WERI-Rb-1 (cell line): ENCODE measurements at regions not wholly inside any gene's neighbourhood (a gene's known extent, or its start where the extent isn't known, plus 50 kb on each side); places are given as distances from the start of the nearest gene placed in this dataset.

Experiments used
- DNase-seq: peaks from one replicate; pipeline ENCODE4 v3.0.0-alpha.2; 2020
- H3K27ac ChIP-seq: fragments of 250-450 bp; sonication (Bioruptor Pico); 2 replicates; pipeline ENCODE4 v1.5.1; 2020; ENCODE audit warnings: mild to moderate bottlenecking, moderate library complexity
- H3K27me3 ChIP-seq: fragments of 250-450 bp; sonication (Bioruptor Pico); 2 replicates; pipeline ENCODE4 v1.5.1; 2021; ENCODE audit warnings: mild to moderate bottlenecking, low read depth, moderate library complexity; ENCODE audit not compliant: insufficient read depth, severe bottlenecking
- H3K36me3 ChIP-seq: fragments of 250-450 bp; sonication (Bioruptor Pico); 2 replicates; pipeline ENCODE4 v1.5.1; 2020; ENCODE audit warnings: mild to moderate bottlenecking, moderate library complexity
- H3K4me3 ChIP-seq: 2 replicates; pipeline ENCODE4 v1.5.1; 2011; ENCODE audit warnings: low read depth, mild to moderate bottlenecking, control low read depth, low read length
- H3K9me3 ChIP-seq: fragments of 250-450 bp; sonication (Bioruptor Pico); 2 replicates; pipeline ENCODE4 v1.5.1; 2021; ENCODE audit warnings: mild to moderate bottlenecking, moderate library complexity; ENCODE audit not compliant: severe bottlenecking
- CTCF ChIP-seq: IDR thresholded peaks from 2 replicates; pipeline ENCODE4 v1.5.1; 2011; ENCODE audit warnings: low read depth, mild to moderate bottlenecking, control low read depth, inconsistent platforms, low read length

GRCh38 chr1:34328281-34328799 lies 151.6 kb downstream of the C1orf94 start:
- Histone ChIP-seq H3K9me3 (no peaks in the 10 kb centered on the region), H3K27me3 (peaks cover 77% of the 10 kb centered on the region), H3K36me3 (no peaks in the 10 kb centered on the region), H3K27ac (no peak overlapping the region), H3K4me3 (no peak overlapping the region)
- no peak for DNase-seq
- TF ChIP-seq CTCF = no peak

- H3K27ac ChIP-seq = no peak overlapping the region
- no peak for TF ChIP-seq CTCF
- peaks cover 78% of the 10 kb centered on the region for H3K27me3 ChIP-seq
- DNase-seq = no peak
- H3K36me3 ChIP-seq = no peaks in the 10 kb centered on the region
- no peaks in the 10 kb centered on the region for H3K9me3 ChIP-seq
- H3K4me3 ChIP-seq = no peak overlapping the region
These were observed 153.4 kb downstream of the C1orf94 start for GRCh38 chr1:34330061-34330460.

DNA sequence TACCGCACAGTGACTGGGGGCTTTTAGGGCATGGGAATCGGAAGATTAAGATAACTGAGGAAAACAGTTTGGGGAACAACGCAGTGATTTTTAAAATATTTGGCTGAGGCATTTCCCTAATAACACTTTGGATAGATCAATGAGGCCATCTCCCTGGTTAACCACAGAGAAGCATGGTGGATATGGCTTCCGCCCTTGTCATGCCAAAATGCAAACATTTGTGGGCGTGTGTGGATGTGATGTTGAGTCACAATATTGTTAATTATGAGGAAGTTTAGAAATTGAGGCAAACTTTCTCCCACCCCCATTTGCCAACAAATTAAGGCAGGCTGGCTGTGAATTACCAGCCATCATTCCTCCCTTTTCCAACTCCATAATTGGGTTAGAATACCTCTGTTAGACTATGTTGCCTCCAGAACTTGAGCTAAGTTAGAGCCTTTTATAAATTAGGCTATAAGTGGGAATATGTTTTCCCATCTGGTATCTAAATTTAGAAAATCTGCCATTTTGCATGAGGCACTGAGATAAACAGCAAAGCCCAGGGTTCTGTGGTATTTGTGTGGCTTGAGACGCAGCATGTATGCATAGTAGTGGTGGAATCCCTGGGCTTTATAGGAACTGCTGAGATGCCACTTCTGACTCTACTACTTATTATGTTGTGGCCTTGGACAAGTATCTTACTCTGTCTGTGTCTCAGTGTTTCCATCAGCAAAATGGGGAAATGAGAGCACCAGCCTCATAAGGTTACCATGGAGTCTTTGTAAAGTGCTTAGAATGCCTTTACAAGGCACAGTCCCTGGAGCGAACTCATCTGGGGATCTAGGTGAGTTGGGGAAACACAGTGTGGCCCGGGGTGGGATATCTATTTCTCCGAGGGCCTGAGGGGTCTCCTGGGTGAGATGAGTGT lies 154.6 kb downstream of the C1orf94 start:
- no peak for TF ChIP-seq CTCF
- peaks cover 77% of the 10 kb centered on the region for H3K27me3 ChIP-seq
- no peaks in the 10 kb centered on the region for H3K36me3 ChIP-seq
- DNase-seq = no peak
- no peaks in the 10 kb centered on the region for H3K9me3 ChIP-seq
- no peak overlapping the region for H3K27ac ChIP-seq
- H3K4me3 ChIP-seq = no peak overlapping the region

GRCh38 chr1:34332996-34333395 lies 156.3 kb downstream of the C1orf94 start:
- TF ChIP-seq CTCF = no peak
- Histone ChIP-seq H3K4me3 (no peak overlapping the region), H3K9me3 (no peaks in the 10 kb centered on the region), H3K27me3 (peaks cover 76% of the 10 kb centered on the region), H3K27ac (no peak overlapping the region), H3K36me3 (no peaks in the 10 kb centered on the region)
- DNase-seq = no peak

DNA sequence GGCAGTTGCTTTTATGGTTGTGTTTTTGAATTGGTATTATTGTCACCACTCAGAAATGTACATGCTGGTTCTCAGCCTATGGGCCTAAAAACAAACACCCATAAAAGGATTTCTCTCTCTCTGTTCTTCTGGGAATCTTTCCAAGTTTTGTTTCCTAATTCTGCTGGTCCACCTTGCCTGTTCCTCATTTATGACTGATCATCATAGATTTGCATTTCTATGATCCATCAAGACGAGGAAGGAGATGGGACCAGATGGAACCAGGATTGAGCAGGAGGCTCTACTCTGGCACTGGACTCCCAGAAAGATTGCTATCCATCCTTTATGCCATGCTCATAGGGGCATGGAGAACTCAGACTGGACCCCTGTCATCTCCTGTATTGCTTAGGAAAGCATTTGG lies 162.2 kb downstream of the C1orf94 start:
- no peaks in the 10 kb centered on the region for H3K9me3 ChIP-seq
- no peak overlapping the region for H3K4me3 ChIP-seq
- DNase-seq = no peak
- no peak overlapping the region for H3K27ac ChIP-seq
- no peak for TF ChIP-seq CTCF
- H3K36me3 ChIP-seq = no peaks in the 10 kb centered on the region
- H3K27me3 ChIP-seq = peaks cover 63% of the 10 kb centered on the region

GRCh38 chr1:34341896-34342295 lies 165.2 kb downstream of the C1orf94 start:
- H3K27ac ChIP-seq = no peak overlapping the region
- no peak for DNase-seq
- no peaks in the 10 kb centered on the region for H3K36me3 ChIP-seq
- no peak overlapping the region for H3K4me3 ChIP-seq
- no peak for TF ChIP-seq CTCF
- H3K27me3 ChIP-seq = peaks cover 54% of the 10 kb centered on the region
- no peaks in the 10 kb centered on the region for H3K9me3 ChIP-seq
